Neural progenitor cell (in vitro differentiated cells): ENCODE measurements at regions not wholly inside any gene's neighbourhood (a gene's known extent, or its start where the extent isn't known, plus 50 kb on each side); places are given as distances from the start of the nearest gene placed in this dataset.

Experiments
- DNase-seq: peaks from one replicate; pipeline ENCODE4 v3.0.0-alpha.2; 2016; ENCODE audit warnings: low spot score
- H2AFZ ChIP-seq: fragments of 200-600 bp; sonication (generic); replicated peaks from 2 replicates; pipeline ENCODE4 v1.6.1; 2016; ENCODE audit warnings: antibody characterized with exemption
- H3F3A ChIP-seq: fragments of 200-600 bp; sonication (generic); 2 replicates; pipeline ENCODE4 v1.6.1; 2016; ENCODE audit warnings: antibody characterized with exemption, low read depth
- H3K27ac ChIP-seq: fragments of 200-600 bp; sonication (generic); 2 replicates; pipeline ENCODE4 v1.5.1; 2016; ENCODE audit warnings: mild to moderate bottlenecking
- H3K27me3 ChIP-seq: fragments of 200-600 bp; sonication (generic); 2 replicates; pipeline ENCODE4 v1.6.1; 2016; ENCODE audit warnings: mild to moderate bottlenecking, moderate library complexity
- H3K36me3 ChIP-seq: fragments of 200-600 bp; sonication (generic); 2 replicates; pipeline ENCODE4 v1.5.1; 2016
- H3K4me1 ChIP-seq: fragments of 200-600 bp; sonication (generic); 2 replicates; pipeline ENCODE4 v1.6.1; 2016; ENCODE audit warnings: mixed run types
- H3K4me2 ChIP-seq: fragments of 200-600 bp; sonication (generic); 2 replicates; pipeline ENCODE4 v1.6.1; 2016
- H3K4me3 ChIP-seq: fragments of 200-600 bp; sonication (generic); 2 replicates; pipeline ENCODE4 v1.5.1; 2016
- H3K79me2 ChIP-seq: fragments of 200-600 bp; sonication (generic); 2 replicates; pipeline ENCODE4 v1.6.1; 2016; ENCODE audit warnings: low read depth
- H3K9ac ChIP-seq: fragments of 200-600 bp; sonication (generic); 2 replicates; pipeline ENCODE4 v1.6.1; 2016
- H3K9me3 ChIP-seq: fragments of 200-600 bp; sonication (generic); 2 replicates; pipeline ENCODE4 v1.5.1; 2016; ENCODE audit warnings: low read depth
- H4K20me1 ChIP-seq: fragments of 200-600 bp; sonication (generic); 2 replicates; pipeline ENCODE4 v1.6.1; 2016; ENCODE audit warnings: low read depth
- H3K27ac Mint-ChIP-seq: 3 replicates; pipeline ENCODE4 v1.8.0; 2021; ENCODE audit warnings: mixed read lengths
- H3K27me3 Mint-ChIP-seq: 2 replicates; pipeline ENCODE4 v1.8.0; 2022; ENCODE audit warnings: low read depth, mild to moderate bottlenecking, inconsistent platforms, moderate library complexity, mixed read lengths; ENCODE audit not compliant: insufficient read depth
- H3K36me3 Mint-ChIP-seq: 3 replicates; pipeline ENCODE4 v1.8.0; 2021; ENCODE audit warnings: mixed read lengths
- H3K4me1 Mint-ChIP-seq: 3 replicates; pipeline ENCODE4 v1.8.0; 2021; ENCODE audit warnings: mixed read lengths
- H3K4me3 Mint-ChIP-seq: 3 replicates; pipeline ENCODE4 v1.8.0; 2021; ENCODE audit warnings: mild to moderate bottlenecking, moderate library complexity, mixed read lengths
- H3K9me3 Mint-ChIP-seq: 3 replicates; pipeline ENCODE4 v1.8.0; 2020; ENCODE audit warnings: mixed read lengths
- EZH2 ChIP-seq: fragments of 200-600 bp; sonication (generic); IDR thresholded peaks from 2 replicates; pipeline ENCODE4 v1.6.1; 2017; ENCODE audit warnings: antibody characterized with exemption, mild to moderate bottlenecking, moderate library complexity
- EZH2phosphoT487 ChIP-seq: fragments of 200-600 bp; sonication (generic); IDR thresholded peaks from 2 replicates; pipeline ENCODE4 v1.6.1; 2017; ENCODE audit warnings: antibody characterized with exemption
- TF ChIP-seq, protein P1 (sequence below): fragments of 200-600 bp; sonication (generic); IDR thresholded peaks from 2 replicates; pipeline ENCODE4 v1.5.1; 2017; ENCODE audit warnings: antibody characterized with exemption, mild to moderate bottlenecking

DNA sequence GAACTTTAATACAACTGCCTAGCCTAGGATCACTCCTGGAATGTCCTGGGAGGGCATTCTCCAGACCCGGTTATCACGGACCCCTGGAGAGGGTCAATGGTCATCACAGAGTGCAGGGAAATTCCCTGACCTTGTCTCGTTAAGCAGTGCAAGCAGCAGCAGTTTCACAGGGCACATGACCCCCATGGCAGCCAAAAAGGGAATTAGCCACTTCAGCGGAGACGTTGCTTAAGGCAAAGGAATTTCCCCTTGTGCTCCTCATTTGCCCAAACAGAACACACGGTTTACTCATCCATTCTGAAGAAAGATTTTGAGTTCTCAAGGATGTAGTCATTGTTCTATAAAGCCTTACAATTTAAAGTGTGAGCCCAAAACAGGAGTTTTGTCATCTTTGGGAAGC lies 260.3 kb downstream of the SNX13 start:
- Histone ChIP-seq H3K27me3 (no peaks in the 10 kb centered on the region), H3K27ac (peak overlapping the region; percentile 11), H3K4me3 (no peak overlapping the region), H3K36me3 (no peaks in the 10 kb centered on the region), H3K9ac (no peak overlapping the region), H2AFZ (no peak overlapping the region), H4K20me1 (no peaks in the 10 kb centered on the region), H3K79me2 (no peaks in the 10 kb centered on the region), H3F3A (no peaks in the 10 kb centered on the region), H3K4me1 (peaks cover 16% of the 10 kb centered on the region), H3K9me3 (no peaks in the 10 kb centered on the region), H3K4me2 (peak overlapping the region; percentile 25)
- Mint-ChIP-seq H3K36me3 (no peaks in the 10 kb centered on the region), H3K27ac (no peak overlapping the region), H3K27me3 (no peaks in the 10 kb centered on the region), H3K4me1 (peaks cover 22% of the 10 kb centered on the region), H3K9me3 (no peaks in the 10 kb centered on the region), H3K4me3 (no peak overlapping the region)
- TF ChIP-seq EZH2phosphoT487 (no peak), EZH2 (no peak)
- TF ChIP-seq, protein P1, sequence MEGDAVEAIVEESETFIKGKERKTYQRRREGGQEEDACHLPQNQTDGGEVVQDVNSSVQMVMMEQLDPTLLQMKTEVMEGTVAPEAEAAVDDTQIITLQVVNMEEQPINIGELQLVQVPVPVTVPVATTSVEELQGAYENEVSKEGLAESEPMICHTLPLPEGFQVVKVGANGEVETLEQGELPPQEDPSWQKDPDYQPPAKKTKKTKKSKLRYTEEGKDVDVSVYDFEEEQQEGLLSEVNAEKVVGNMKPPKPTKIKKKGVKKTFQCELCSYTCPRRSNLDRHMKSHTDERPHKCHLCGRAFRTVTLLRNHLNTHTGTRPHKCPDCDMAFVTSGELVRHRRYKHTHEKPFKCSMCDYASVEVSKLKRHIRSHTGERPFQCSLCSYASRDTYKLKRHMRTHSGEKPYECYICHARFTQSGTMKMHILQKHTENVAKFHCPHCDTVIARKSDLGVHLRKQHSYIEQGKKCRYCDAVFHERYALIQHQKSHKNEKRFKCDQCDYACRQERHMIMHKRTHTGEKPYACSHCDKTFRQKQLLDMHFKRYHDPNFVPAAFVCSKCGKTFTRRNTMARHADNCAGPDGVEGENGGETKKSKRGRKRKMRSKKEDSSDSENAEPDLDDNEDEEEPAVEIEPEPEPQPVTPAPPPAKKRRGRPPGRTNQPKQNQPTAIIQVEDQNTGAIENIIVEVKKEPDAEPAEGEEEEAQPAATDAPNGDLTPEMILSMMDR, result no peak
- DNase-seq, result peak; percentile 73

DNA sequence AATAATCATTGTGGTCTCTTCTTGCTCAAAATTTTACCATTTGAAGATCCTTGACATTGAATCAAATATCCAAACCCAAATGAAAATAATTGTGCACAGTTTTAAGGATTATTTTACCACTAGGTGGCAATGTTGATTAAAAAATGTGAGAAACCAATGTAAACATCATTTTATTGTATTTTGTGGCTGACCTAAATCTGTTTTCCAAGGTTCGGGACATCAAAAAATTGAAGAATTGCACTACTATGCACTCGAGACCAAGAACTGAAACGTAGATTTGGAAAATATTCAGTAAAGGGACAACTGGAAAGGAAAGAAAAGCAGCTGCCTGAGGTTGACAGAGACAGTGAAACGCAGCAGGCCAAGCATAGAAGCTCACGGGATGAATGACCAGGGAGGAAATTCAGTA lies 259.3 kb downstream of the SNX13 start:
- no peaks in the 10 kb centered on the region for H3K79me2 ChIP-seq
- Mint-ChIP-seq H3K27ac (no peak overlapping the region), H3K36me3 (no peaks in the 10 kb centered on the region), H3K9me3 (no peaks in the 10 kb centered on the region), H3K4me3 (no peak overlapping the region), H3K4me1 (peaks cover 22% of the 10 kb centered on the region), H3K27me3 (no peaks in the 10 kb centered on the region)
- H3F3A ChIP-seq, result no peaks in the 10 kb centered on the region
- no peaks in the 10 kb centered on the region for H3K36me3 ChIP-seq
- H3K4me1 ChIP-seq, result peaks cover 16% of the 10 kb centered on the region
- peak; percentile 11 for DNase-seq
- H3K9ac ChIP-seq, result no peak overlapping the region
- no peak overlapping the region for H3K27ac ChIP-seq
- H4K20me1 ChIP-seq, result no peaks in the 10 kb centered on the region
- H3K4me3 ChIP-seq, result no peak overlapping the region
- no peak overlapping the region for H3K4me2 ChIP-seq
- no peaks in the 10 kb centered on the region for H3K27me3 ChIP-seq
- H3K9me3 ChIP-seq, result no peaks in the 10 kb centered on the region
- TF ChIP-seq EZH2, result no peak
- TF ChIP-seq, protein P1, result peak; percentile 62
- H2AFZ ChIP-seq, result no peak overlapping the region

DNA sequence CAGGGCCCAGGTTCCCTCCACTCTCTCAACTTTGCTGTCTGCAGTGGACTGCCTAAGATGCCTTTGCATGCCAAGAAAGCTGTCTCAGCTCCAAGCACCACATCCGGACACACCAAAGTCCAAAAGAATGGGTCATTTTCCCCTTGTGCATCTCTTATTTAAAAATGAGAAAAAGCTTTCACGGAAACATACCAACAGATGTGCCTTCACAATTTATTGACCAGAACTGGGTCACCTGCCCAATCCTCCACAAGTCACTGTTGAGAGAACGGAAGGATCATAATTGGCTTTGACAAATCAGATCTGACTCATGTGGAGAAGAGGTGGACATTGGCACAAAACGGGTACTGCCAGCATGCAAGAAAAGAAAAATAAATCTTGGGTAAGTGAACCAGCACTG lies 258.3 kb downstream of the SNX13 start:
- no peak for DNase-seq
- H3K27ac Mint-ChIP-seq, result no peak overlapping the region
- H3K4me2 ChIP-seq, result no peak overlapping the region

More for the DNA sequence above, 258.3 kb downstream of the SNX13 start:
- H3K4me1 ChIP-seq, result peaks cover 16% of the 10 kb centered on the region
- no peaks in the 10 kb centered on the region for H4K20me1 ChIP-seq
- H3K27me3 ChIP-seq, result no peaks in the 10 kb centered on the region
- Mint-ChIP-seq H3K4me1 (peaks cover 22% of the 10 kb centered on the region), H3K4me3 (no peak overlapping the region), H3K9me3 (no peaks in the 10 kb centered on the region), H3K36me3 (no peaks in the 10 kb centered on the region), H3K27me3 (no peaks in the 10 kb centered on the region)
- H3F3A ChIP-seq, result no peaks in the 10 kb centered on the region
- TF ChIP-seq EZH2phosphoT487 (no peak), EZH2 (no peak)
- TF ChIP-seq, protein P1, result no peak
- H3K27ac ChIP-seq, result no peak overlapping the region
- H3K36me3 ChIP-seq, result no peaks in the 10 kb centered on the region
- no peak overlapping the region for H3K9ac ChIP-seq
- H3K79me2 ChIP-seq, result no peaks in the 10 kb centered on the region
- H3K9me3 ChIP-seq, result no peaks in the 10 kb centered on the region
- H2AFZ ChIP-seq, result no peak overlapping the region
- H3K4me3 ChIP-seq, result no peak overlapping the region
